ENCODE measurements at regions not wholly inside any gene's neighbourhood (a gene's known extent, or its start where the extent isn't known, plus 50 kb on each side); places are given as distances from the start of the nearest gene placed in this dataset.
"Not testable (repeated sequence)": the region's sequence is repeated elsewhere in the genome, so short reads cannot be mapped to it uniquely, and the experiment has no call there.

DNA sequence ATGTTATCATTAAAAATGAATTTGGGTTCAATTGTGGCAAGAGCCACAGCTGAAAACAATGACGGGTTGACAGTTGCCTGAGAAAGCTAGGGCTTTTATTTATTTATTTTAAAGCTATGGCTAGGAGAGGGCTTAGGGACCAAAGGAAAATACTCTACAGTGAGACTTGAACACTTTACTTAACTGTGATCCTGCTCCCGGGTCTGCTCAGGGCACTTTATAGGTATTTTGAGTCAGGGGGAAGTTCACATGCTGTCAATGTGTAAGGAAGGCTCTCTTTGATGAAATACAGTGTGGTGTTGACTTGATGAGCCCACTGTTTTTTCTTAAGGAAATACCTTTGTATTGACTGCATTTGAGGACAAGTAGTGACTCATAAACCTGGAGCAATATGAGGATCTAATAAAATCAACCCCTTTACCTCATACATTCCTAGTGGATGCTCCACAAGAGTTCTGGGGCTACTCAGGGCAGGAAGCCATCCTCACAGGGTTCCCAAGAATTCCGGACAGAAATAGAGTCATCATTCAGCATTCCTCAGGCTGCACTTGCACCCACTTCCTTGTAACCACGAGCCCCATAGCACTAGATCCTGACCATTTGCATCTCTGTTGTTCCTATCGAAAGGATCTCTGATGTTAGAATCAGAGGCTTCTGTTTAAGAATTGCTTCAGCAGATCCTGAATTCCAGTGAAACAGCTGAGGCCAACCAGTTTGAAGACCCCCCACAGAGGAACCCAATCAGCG is 61.0 kb upstream of the PNPLA4 start:
- Histone ChIP-seq H2AFZ (ENCODE audit: low read length, unreplicated experiment) (peak overlapping the region; percentile 42), H3K4me3 (ENCODE audit: low read depth, low read length) (peak overlapping the region; percentile 53; the same call in 1 of the 2 replicates), H3K27ac (ENCODE audit: low read depth, low read length) (peak overlapping the region; percentile 85), H3K4me1 (ENCODE audit: control insufficient read depth, insufficient read depth, low read length, unreplicated experiment) (peaks cover 24% of the 10 kb centered on the region)
- H3K36me3 ChIP-seq (ENCODE audit: insufficient read depth, low read length); H3K27me3 ChIP-seq (ENCODE audit: insufficient read depth, low read length); H3K79me2 ChIP-seq (ENCODE audit: control insufficient read depth, insufficient read depth, low read length, unreplicated experiment): not testable (repeated sequence)

DNA sequence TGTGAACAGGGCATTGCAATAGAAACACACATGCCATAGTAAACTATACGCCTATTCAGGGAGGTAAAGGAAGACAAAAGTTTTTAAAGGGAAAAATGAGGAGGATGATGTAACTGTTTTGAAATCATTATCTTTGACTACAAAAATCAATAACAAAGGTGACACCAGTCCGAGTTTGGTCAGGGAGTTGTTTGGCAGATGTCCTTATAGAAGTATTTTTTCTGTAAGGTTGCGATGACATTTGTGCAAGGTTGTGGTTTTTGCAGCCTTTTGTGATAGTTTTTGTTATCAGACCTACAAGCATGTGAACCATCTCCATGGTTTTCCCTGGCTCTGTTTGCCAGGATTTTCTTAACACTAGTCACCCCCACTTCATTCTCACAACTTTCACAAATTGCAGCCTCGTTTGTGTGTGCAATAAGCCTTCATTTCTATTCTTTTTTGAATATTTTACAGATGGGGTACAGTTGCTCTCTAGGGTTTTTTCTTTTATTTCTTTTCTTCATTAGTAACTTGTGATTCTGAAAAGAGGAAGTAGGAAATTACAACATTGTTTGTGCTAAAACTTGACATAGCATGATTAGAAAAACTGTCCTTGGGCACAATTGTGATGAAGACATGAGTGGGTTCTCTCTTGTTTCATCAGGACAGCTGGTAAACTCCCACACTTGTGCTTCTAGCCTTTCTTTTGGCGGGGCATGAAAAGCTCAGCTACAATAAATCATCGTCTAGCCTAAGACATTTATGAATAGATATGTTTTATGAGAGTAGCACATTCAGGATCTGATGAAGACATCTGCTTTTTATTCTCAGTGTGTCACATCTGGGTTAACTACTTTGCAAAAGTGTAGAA is 60.2 kb upstream of the PNPLA4 start:
- Histone ChIP-seq H3K4me3 (ENCODE audit: low read depth, low read length) (peak overlapping the region; percentile 53; the same call in 1 of the 2 replicates), H3K27me3 (ENCODE audit: insufficient read depth, low read length) (no peaks in the 10 kb centered on the region), H3K36me3 (ENCODE audit: insufficient read depth, low read length) (no peaks in the 10 kb centered on the region), H3K4me1 (ENCODE audit: control insufficient read depth, insufficient read depth, low read length, unreplicated experiment) (peaks cover 24% of the 10 kb centered on the region), H2AFZ (ENCODE audit: low read length, unreplicated experiment) (peak overlapping the region; percentile 42), H3K27ac (ENCODE audit: low read depth, low read length) (peak overlapping the region; percentile 85), H3K79me2 (ENCODE audit: control insufficient read depth, insufficient read depth, low read length, unreplicated experiment) (no peaks in the 10 kb centered on the region)

DNA sequence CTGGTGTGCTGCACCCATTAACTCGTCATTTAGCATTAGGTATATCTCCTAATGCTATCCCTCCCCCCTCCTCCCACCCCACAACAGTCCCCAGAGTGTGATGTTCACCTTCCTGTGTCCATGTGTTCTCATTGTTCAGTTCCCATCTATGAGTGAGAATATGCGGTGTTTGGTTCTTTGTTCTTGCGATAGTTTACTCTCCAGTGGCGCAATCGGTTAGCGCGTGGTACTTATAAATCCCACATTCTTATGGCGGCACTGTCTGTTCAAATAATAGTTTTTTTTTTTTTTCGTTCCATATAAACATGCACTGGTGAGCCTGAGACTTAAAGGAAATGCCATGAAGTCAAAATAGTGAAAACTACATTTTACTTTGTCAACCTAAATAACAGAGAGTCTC is 59.5 kb upstream of the PNPLA4 start:
- H3K27me3 ChIP-seq (ENCODE audit: insufficient read depth, low read length); H2AFZ ChIP-seq (ENCODE audit: low read length, unreplicated experiment); H3K4me3 ChIP-seq (ENCODE audit: low read depth, low read length); H3K27ac ChIP-seq (ENCODE audit: low read depth, low read length); H3K36me3 ChIP-seq (ENCODE audit: insufficient read depth, low read length); H3K79me2 ChIP-seq (ENCODE audit: control insufficient read depth, insufficient read depth, low read length, unreplicated experiment): not testable (repeated sequence)
- peaks cover 24% of the 10 kb centered on the region for H3K4me1 ChIP-seq (ENCODE audit: control insufficient read depth, insufficient read depth, low read length, unreplicated experiment)

DNA sequence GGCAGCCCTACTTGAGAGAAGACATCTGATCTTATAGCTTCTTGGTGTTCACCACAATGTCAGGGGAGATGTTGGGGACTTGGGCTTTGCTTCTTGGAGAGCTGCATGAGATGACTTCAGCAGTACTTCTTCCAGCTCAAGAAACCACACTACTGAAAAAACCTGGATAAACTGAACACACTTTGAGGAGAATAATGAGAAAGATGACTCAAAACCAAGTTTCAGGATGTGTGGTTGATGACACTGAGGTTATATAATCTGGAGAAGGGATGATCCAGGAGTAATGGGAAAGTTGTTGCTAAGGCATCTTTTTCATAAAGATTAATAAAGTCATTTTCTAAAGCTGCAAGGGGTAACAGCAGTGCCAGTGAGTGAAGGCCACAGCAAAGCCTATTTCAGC is 58.4 kb upstream of the PNPLA4 start:
- Histone ChIP-seq H3K4me1 (ENCODE audit: control insufficient read depth, insufficient read depth, low read length, unreplicated experiment) (peaks cover 17% of the 10 kb centered on the region), H3K27me3 (ENCODE audit: insufficient read depth, low read length) (no peaks in the 10 kb centered on the region), H3K4me3 (ENCODE audit: low read depth, low read length) (no peak overlapping the region), H3K79me2 (ENCODE audit: control insufficient read depth, insufficient read depth, low read length, unreplicated experiment) (no peaks in the 10 kb centered on the region), H2AFZ (ENCODE audit: low read length, unreplicated experiment) (no peak overlapping the region), H3K27ac (ENCODE audit: low read depth, low read length) (no peak overlapping the region), H3K36me3 (ENCODE audit: insufficient read depth, low read length) (no peaks in the 10 kb centered on the region)

DNA sequence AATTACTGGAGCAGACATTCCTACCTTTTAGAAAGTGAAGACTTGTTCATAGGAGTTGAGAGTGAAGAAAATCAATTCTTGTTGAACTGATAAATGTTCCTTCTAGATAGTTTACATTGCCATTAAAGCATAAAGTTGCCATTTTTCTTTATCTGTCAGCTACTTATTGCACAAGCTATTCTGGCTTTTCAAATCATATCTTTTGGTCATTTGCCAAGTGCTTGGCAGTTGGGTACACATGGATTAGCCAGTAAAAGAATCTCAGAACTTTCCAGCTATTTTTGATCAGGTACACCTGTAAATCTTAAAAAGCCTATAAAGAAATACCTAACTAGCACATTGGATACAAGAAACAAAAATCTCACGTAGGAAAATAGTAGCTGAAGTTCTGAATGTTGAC is 56.4 kb upstream of the PNPLA4 start:
- H3K79me2 ChIP-seq (ENCODE audit: control insufficient read depth, insufficient read depth, low read length, unreplicated experiment): no peaks in the 10 kb centered on the region
- H3K27ac ChIP-seq (ENCODE audit: low read depth, low read length): no peak overlapping the region
- H3K4me1 ChIP-seq (ENCODE audit: control insufficient read depth, insufficient read depth, low read length, unreplicated experiment): peaks cover 12% of the 10 kb centered on the region
- H3K27me3 ChIP-seq (ENCODE audit: insufficient read depth, low read length): no peaks in the 10 kb centered on the region
- no peak overlapping the region for H3K4me3 ChIP-seq (ENCODE audit: low read depth, low read length)
- no peaks in the 10 kb centered on the region for H3K36me3 ChIP-seq (ENCODE audit: insufficient read depth, low read length)
- no peak overlapping the region for H2AFZ ChIP-seq (ENCODE audit: low read length, unreplicated experiment)
